GM21381 (cell line): ENCODE measurements at regions not wholly inside any gene's neighbourhood (a gene's known extent, or its start where the extent isn't known, plus 50 kb on each side); places are given as distances from the start of the nearest gene placed in this dataset.
"Not testable (repeated sequence)": the region's sequence is repeated elsewhere in the genome, so short reads cannot be mapped to it uniquely, and the experiment has no call there.

ENCODE experiments used
- ATAC-seq: cut with Tn5 transposase; IDR thresholded peaks from one replicate; pipeline ENCODE4 v1.9.1; 2021; ENCODE audit warnings: mild to moderate bottlenecking, moderate library complexity; ENCODE audit not compliant: unreplicated experiment

GRCh38 chr5:99617335-99617734, 688.5 kb upstream of the CHD1 start:
- ATAC-seq = no peak

GRCh38 chr5:99614888-99615287, 686.1 kb upstream of the CHD1 start:
- no peak for ATAC-seq

- no peak for ATAC-seq
Measured at GRCh38 chr5:99607124-99607523, 678.3 kb upstream of the CHD1 start.

GRCh38 chr5:99605904-99606303, 677.1 kb upstream of the CHD1 start:
- ATAC-seq = no peak

- ATAC-seq = no peak
Measured at GRCh38 chr5:99600952-99601351, 672.1 kb upstream of the CHD1 start.

- no peak for ATAC-seq
Measured at GRCh38 chr5:99590806-99591205, 662.0 kb upstream of the CHD1 start.

GRCh38 chr5:99589424-99589823, 660.6 kb upstream of the CHD1 start:
- ATAC-seq = no peak

- peak; percentile 42 for ATAC-seq
Measured at GRCh38 chr5:99587983-99588382, 659.2 kb upstream of the CHD1 start.

- no peak for ATAC-seq
Measured at GRCh38 chr5:99586878-99587277, 658.1 kb upstream of the CHD1 start.

- ATAC-seq = not testable (repeated sequence)
Measured at GRCh38 chr5:99581204-99581603, 652.4 kb upstream of the CHD1 start.

GRCh38 chr5:99562937-99563627, 634.3 kb upstream of the CHD1 start:
- ATAC-seq = not testable (repeated sequence)

- no peak for ATAC-seq
Measured at GRCh38 chr5:99553211-99553810, 624.5 kb upstream of the CHD1 start.

- no peak for ATAC-seq
Measured at GRCh38 chr5:99544356-99544755, 615.5 kb upstream of the CHD1 start.

- no peak for ATAC-seq
Measured at GRCh38 chr5:99543841-99544240, 615.0 kb upstream of the CHD1 start.

- ATAC-seq = not testable (repeated sequence)
Measured at GRCh38 chr5:99534241-99534640, 605.4 kb upstream of the CHD1 start.

- not testable (repeated sequence) for ATAC-seq
Measured at GRCh38 chr5:99521666-99522065, 592.9 kb upstream of the CHD1 start.

GRCh38 chr5:99515864-99516490, 587.2 kb upstream of the CHD1 start:
- not testable (repeated sequence) for ATAC-seq

- ATAC-seq = not testable (repeated sequence)
Measured at GRCh38 chr5:99510237-99510866, 581.5 kb upstream of the CHD1 start.

- ATAC-seq = not testable (repeated sequence)
Measured at GRCh38 chr5:99509064-99509463, 580.3 kb upstream of the CHD1 start.

GRCh38 chr5:99495456-99495855, 566.6 kb upstream of the CHD1 start:
- not testable (repeated sequence) for ATAC-seq

GRCh38 chr5:99478450-99478849, 549.6 kb upstream of the CHD1 start:
- ATAC-seq = not testable (repeated sequence)

- ATAC-seq = not testable (repeated sequence)
Measured at GRCh38 chr5:99473328-99473727, 544.5 kb upstream of the CHD1 start.
